Pancreas (tissue), 10 donors: ENCODE measurements at regions not wholly inside any gene's neighbourhood (a gene's known extent, or its start where the extent isn't known, plus 50 kb on each side); places are given as distances from the start of the nearest gene placed in this dataset.
"Not testable (repeated sequence)": the region's sequence is repeated elsewhere in the genome, so short reads cannot be mapped to it uniquely, and the experiment has no call there.

Experiments
- ATAC-seq, 4 donors: fragments of 200-7000 bp; cut with Tn5 transposase; one replicate each; pipeline versions ENCODE4 v1.8.0 to v1.9.1; 2020; ENCODE audit warnings: mild to moderate bottlenecking in 4 of 4, moderate library complexity in 4 of 4
- DNase-seq, 6 donors: peaks; one replicate each; pipeline ENCODE4 v3.0.0-alpha.2; 2020
- FAIRE-seq: peaks from 2 replicates; lab custom pipeline; 2012; peaks lifted over from hg19 to GRCh38; lab: Jason Lieb, UNC
- H3K27ac ChIP-seq, 4 donors: fragments of 200-600 bp; sonication (generic); 1 replicate in 3 of 4; 2 replicates in 1 of 4; pipeline versions ENCODE4 v1.5.0 to v1.8.0; 2020
- H3K27me3 ChIP-seq, 4 donors: fragments of 200-600 bp; one replicate each; pipeline ENCODE4 v1.8.0; 2021
- H3K36me3 ChIP-seq, 3 donors: fragments of 200-600 bp; sonication (generic) in 1 of 3; one replicate each; pipeline versions ENCODE4 v1.5.0 to v1.8.0; 2020 to 2021
- H3K4me1 ChIP-seq, 3 donors: fragments of 200-600 bp; one replicate each; pipeline ENCODE4 v1.8.0; 2021
- H3K4me3 ChIP-seq, 4 donors: fragments of 200-600 bp; sonication (generic) in 2 of 4; one replicate each; pipeline versions ENCODE4 v1.5.0 to v1.8.0; 2020 to 2021
- H3K9me3 ChIP-seq, 4 donors: fragments of 200-600 bp; one replicate each; pipeline ENCODE4 v1.8.0; 2021
- WGBS, 2 donors: extraction: QIAGEN DNeasy Blood & Tissue Kit; methylation state at CpG; one replicate each; pipeline ENCODE4 v1.1.7; 2013; 5-methylcytosine and 5-hydroxymethylcytosine counted together
- intact Hi-C, 3 donors: fragments of 100-400 bp; cut with DNase I; formaldehyde crosslinking; loops; one replicate each; pipeline versions ENCODE4 v1.11.1 to v1.14.2; 2022
- TF ChIP-seq, protein P1 (sequence below), 4 donors: fragments of 200-600 bp; sonication (generic) in 3 of 4; IDR thresholded peaks; one replicate each; pipeline versions ENCODE4 v1.5.0 to v1.8.0; 2021; ENCODE audit warnings: antibody characterized with exemption in 4 of 4
- donor health status: healthy with polysubstance abuse.
- donor health status: DM: no; HTN: no; CAD: no; lungs with moderate emphysema.
- donor health status: DM: no; HTN: no; CAD: no.
- donor health status: control.
- donor health status: control.
- donor health status: Bipolar disorder and iron deficiency.
- donor health status: DM: yes; HTN: yes; CAD: no.
- donor health status: DM: no; HTN: no; CAD: no.
- donor health status: DM: no; HTN: no; CAD: no.
- donor health status: DM: yes; HTN: yes; CAD: no.

DNA sequence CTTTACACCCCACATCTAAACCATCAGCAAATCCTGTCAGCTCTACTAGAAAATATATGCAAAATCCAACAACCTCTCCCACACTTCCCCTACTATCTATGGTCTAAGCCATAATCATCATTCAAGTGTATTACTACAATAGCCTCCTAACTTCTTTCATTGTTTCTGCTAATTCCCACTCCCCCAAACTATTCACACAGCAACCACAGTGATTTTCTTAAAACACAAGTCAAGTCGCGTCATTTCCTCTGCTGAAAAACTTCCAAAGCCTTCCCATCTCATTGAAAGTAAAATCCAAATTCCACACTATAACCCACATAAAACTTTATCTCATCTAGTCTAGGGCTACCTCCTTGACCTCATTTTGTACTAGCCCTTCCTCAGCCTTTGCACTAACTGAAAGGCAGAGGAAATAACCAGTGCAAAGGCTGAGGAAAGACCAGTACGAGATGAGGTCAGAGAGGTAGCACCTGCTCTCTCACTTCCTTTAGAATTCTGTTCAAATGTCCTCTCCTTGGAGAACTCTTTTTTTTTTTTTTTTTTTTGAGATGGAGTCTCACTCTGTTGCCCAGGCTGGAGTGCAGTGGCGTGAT is 65.5 kb upstream of the MDM1 start:
- TF ChIP-seq, protein P1, sequence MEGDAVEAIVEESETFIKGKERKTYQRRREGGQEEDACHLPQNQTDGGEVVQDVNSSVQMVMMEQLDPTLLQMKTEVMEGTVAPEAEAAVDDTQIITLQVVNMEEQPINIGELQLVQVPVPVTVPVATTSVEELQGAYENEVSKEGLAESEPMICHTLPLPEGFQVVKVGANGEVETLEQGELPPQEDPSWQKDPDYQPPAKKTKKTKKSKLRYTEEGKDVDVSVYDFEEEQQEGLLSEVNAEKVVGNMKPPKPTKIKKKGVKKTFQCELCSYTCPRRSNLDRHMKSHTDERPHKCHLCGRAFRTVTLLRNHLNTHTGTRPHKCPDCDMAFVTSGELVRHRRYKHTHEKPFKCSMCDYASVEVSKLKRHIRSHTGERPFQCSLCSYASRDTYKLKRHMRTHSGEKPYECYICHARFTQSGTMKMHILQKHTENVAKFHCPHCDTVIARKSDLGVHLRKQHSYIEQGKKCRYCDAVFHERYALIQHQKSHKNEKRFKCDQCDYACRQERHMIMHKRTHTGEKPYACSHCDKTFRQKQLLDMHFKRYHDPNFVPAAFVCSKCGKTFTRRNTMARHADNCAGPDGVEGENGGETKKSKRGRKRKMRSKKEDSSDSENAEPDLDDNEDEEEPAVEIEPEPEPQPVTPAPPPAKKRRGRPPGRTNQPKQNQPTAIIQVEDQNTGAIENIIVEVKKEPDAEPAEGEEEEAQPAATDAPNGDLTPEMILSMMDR (IDR thresholded peaks at IDR 0.05), result no peak
- intact Hi-C loops, result no loop called here
- no peak overlapping the region for H3K4me3 ChIP-seq
- no peaks in the 10 kb centered on the region for H3K4me1 ChIP-seq
- FAIRE-seq (no peak), ATAC-seq (no peak), DNase-seq (no peak)
- H3K36me3 ChIP-seq, result no peaks in the 10 kb centered on the region
- no peak overlapping the region for H3K27ac ChIP-seq
- no peaks in the 10 kb centered on the region for H3K27me3 ChIP-seq
- H3K9me3 ChIP-seq, result no peaks in the 10 kb centered on the region
- 87 to 88% methylated on average over 4 of the region's 4 CpGs for WGBS, 2 donors

DNA sequence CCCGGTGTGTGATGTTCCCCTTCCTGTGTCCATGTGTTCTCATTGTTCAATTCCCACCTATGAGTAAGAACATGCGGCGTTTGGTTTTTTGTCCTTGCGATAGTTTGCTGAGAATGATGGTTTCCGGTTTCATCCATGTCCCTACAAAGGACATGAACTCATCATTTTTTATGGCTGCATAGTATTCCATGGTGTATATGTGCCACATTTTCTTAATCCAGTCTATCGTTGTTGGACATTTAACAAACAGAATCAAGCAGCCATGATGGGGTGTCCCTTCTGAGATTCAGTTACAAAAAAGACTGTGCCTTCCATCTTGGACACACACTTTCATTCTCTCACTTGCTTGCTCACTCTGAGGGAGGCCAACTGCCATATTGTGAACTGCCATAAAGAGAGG is 66.5 kb upstream of the MDM1 start:
- H3K9me3 ChIP-seq, H3K27me3 ChIP-seq, ATAC-seq, DNase-seq, H3K36me3 ChIP-seq, H3K27ac ChIP-seq, FAIRE-seq, intact Hi-C loops, H3K4me1 ChIP-seq, H3K4me3 ChIP-seq: not testable (repeated sequence)
- 89 to 96% methylated on average over 6 of the region's 6 CpGs for WGBS, 2 donors

DNA sequence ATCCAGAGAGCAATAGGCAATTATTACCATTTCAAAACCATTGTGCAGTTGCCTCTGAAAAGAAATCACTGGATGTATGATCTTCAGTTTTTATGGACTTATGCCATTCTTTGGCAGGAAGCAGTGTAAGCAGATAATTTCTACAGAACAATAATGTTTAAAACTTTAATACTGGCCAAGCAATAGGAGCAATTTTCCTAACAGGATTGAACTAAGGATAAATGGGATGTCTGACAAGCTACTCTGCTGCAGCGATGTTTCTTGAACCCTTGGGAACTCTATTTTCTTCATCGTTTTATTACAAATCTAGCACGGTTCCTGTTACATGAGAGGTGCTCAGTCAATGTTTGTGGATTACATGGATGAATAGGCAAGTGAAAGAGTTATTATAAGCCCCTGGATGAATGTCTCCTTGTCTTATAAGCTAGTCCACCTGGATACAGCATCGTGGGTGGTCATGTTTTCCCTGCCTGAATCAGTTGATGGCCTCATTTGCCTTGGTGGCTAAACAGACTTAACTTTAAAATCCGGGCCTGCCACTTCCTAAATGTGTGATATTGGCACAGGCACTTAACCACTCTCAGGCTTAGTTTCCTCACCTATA is 68.2 kb upstream of the MDM1 start:
- no peak for DNase-seq
- H3K9me3 ChIP-seq, result no peaks in the 10 kb centered on the region
- intact Hi-C loops, result no loop called here
- no peaks in the 10 kb centered on the region for H3K27me3 ChIP-seq
- no peak overlapping the region for H3K4me3 ChIP-seq
- TF ChIP-seq, protein P1 (IDR thresholded peaks at IDR 0.05), result no peak
- FAIRE-seq, result no peak
- no peak overlapping the region for H3K27ac ChIP-seq
- ATAC-seq, result peak in 2 of 4 donors; percentile 52 to 59
- 55 to 56% methylated on average over 5 of the region's 5 CpGs for WGBS, 2 donors
- peaks cover 0 to 2% (median 2%) of the 10 kb centered on the region in 3 donors for H3K4me1 ChIP-seq
- no peaks in the 10 kb centered on the region for H3K36me3 ChIP-seq

DNA sequence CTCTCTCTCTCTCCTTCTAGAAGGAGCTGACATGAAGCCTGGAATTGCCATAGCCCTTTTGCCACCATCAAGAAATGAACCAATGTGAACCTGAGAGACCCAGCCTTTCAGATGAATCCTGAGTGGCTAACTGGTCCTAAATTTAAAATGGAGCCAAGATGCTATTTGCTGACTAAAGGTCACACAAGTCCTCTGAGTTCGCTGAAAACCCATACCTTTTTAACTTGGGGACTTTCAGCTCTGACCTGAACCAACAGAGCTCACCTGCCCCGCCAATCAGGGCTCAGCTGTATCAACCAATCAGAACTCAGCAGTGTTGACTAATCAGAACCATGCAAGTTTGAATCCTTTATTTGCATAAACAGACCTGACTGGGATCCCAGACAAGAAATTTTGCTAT is 70.3 kb upstream of the MDM1 start:
- no peak for DNase-seq
- ATAC-seq, result no peak
- Histone ChIP-seq H3K4me3 (no peak overlapping the region), H3K27me3 (no peaks in the 10 kb centered on the region), H3K27ac (no peak overlapping the region), H3K4me1 (peaks cover 0 to 10% (median 9%) of the 10 kb centered on the region in 3 donors), H3K36me3 (no peaks in the 10 kb centered on the region), H3K9me3 (no peaks in the 10 kb centered on the region)
- intact Hi-C loops, result no loop called here
- TF ChIP-seq, protein P1 (IDR thresholded peaks at IDR 0.05), result no peak
- WGBS, 2 donors, result 87 to 94% methylated on average over 2 of the region's 2 CpGs
- FAIRE-seq, result no peak

- Histone ChIP-seq H3K27me3 (no peaks in the 10 kb centered on the region), H3K4me1 (peaks cover 0 to 10% (median 9%) of the 10 kb centered on the region in 3 donors), H3K4me3 (no peak overlapping the region), H3K9me3 (no peaks in the 10 kb centered on the region), H3K27ac (no peak overlapping the region), H3K36me3 (no peaks in the 10 kb centered on the region)
- intact Hi-C loops, result no loop called here
- 87 to 96% methylated on average over 1 of the region's 1 CpG for WGBS, 2 donors
- no peak for FAIRE-seq
- DNase-seq, result no peak
- no peak for ATAC-seq
- TF ChIP-seq, protein P1 (IDR thresholded peaks at IDR 0.05), result no peak
Observed at GRCh38 chr12:68403296-68403695, 71.1 kb upstream of the MDM1 start.
